SK-N-MC (cell line): ENCODE measurements at regions not wholly inside any gene's neighbourhood (a gene's known extent, or its start where the extent isn't known, plus 50 kb on each side); places are given as distances from the start of the nearest gene placed in this dataset.

Experiments used
- EZH2 ChIP-seq: fragments of 200-600 bp; sonication (generic); IDR thresholded peaks from one replicate; pipeline ENCODE4 v1.6.1; 2017; ENCODE audit warnings: antibody characterized with exemption
- POLR2AphosphoS5 ChIP-seq: IDR thresholded peaks from 2 replicates; pipeline ENCODE4 v1.6.1; 2012; ENCODE audit warnings: mild to moderate bottlenecking, low read depth, low read length, borderline replicate concordance

DNA sequence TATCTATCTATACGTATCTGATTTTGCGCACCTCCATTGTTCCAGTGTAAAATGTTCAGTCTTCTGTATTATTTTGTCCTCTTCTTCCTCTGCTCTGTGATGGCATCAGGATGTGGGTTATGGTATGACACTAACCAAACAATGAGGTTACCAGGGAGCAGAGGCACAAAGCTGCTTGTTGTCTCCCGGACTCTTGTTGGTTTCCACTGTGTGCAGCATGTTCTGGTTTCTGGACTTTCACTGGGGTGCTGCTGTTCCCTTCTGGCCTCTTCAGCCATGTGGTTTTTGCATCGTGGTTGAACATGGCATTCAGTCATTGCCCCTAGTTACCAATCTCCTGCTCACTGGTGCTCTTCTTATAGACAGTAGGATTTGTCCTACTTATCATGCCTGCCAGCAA, 665.9 kb downstream of the CBLN2 start:
- TF ChIP-seq EZH2 (no peak), POLR2AphosphoS5 (no peak)
